ENCODE measurements at regions not wholly inside any gene's neighbourhood (a gene's known extent, or its start where the extent isn't known, plus 50 kb on each side); places are given as distances from the start of the nearest gene placed in this dataset.

GRCh38 chr1:193707271-193708021 lies 521.0 kb upstream of the B3GALT2 start:
- TF ChIP-seq POLR2A (IDR thresholded peaks at IDR 0.05) (no peak), POLR2AphosphoS5 (IDR thresholded peaks at IDR 0.05) (no peak), EP300 (IDR thresholded peaks at IDR 0.05) (no peak), CTCF (IDR thresholded peaks at IDR 0.05) (no peak)
- no peaks in the 10 kb centered on the region for H3K4me1 ChIP-seq
- no peak for DNase-seq (ENCODE audit: low spot score in 2 of 2)
- 68% methylated on average over 2 of the region's 2 CpGs for WGBS
- no peaks in the 10 kb centered on the region for H3K9me3 ChIP-seq
- H3K27ac ChIP-seq = no peak overlapping the region
- H3K27me3 ChIP-seq = no peaks in the 10 kb centered on the region
- H3K36me3 ChIP-seq = no peaks in the 10 kb centered on the region
- H3K4me3 ChIP-seq = no peak overlapping the region

- no peak for TF ChIP-seq EP300 (IDR thresholded peaks at IDR 0.05)
- no peak overlapping the region for H3K4me3 ChIP-seq
- no peaks in the 10 kb centered on the region for H3K4me1 ChIP-seq
- H3K27me3 ChIP-seq = no peaks in the 10 kb centered on the region
- DNase-seq (ENCODE audit: low spot score in 2 of 2) = no peak
- no peaks in the 10 kb centered on the region for H3K36me3 ChIP-seq
- no peaks in the 10 kb centered on the region for H3K9me3 ChIP-seq
- no peak overlapping the region for H3K27ac ChIP-seq
These were observed 520.4 kb upstream of the B3GALT2 start for GRCh38 chr1:193706766-193707165.

- DNase-seq (ENCODE audit: low spot score in 2 of 2) = no peak
- WGBS = 88% methylated on average over 5 of the region's 5 CpGs
- Histone ChIP-seq H3K27me3 (no peaks in the 10 kb centered on the region), H3K9me3 (no peaks in the 10 kb centered on the region), H3K4me3 (no peak overlapping the region), H3K4me1 (no peaks in the 10 kb centered on the region), H3K36me3 (no peaks in the 10 kb centered on the region), H3K27ac (no peak overlapping the region)
- no peak for TF ChIP-seq EP300 (IDR thresholded peaks at IDR 0.05)
- no peak for TF ChIP-seq POLR2AphosphoS5 (IDR thresholded peaks at IDR 0.05)
- TF ChIP-seq CTCF (IDR thresholded peaks at IDR 0.05) = no peak
- no peak for TF ChIP-seq POLR2A (IDR thresholded peaks at IDR 0.05)
These were observed 519.2 kb upstream of the B3GALT2 start for GRCh38 chr1:193705554-193705981.

GRCh38 chr1:193703655-193704054 lies 517.2 kb upstream of the B3GALT2 start:
- 72% methylated on average over 1 of the region's 1 CpG for WGBS
- Histone ChIP-seq H3K4me3 (no peak overlapping the region), H3K9me3 (no peaks in the 10 kb centered on the region), H3K27me3 (no peaks in the 10 kb centered on the region), H3K4me1 (no peaks in the 10 kb centered on the region), H3K36me3 (no peaks in the 10 kb centered on the region), H3K27ac (no peak overlapping the region)
- TF ChIP-seq POLR2AphosphoS5 (IDR thresholded peaks at IDR 0.05) (no peak), EP300 (IDR thresholded peaks at IDR 0.05) (no peak), POLR2A (IDR thresholded peaks at IDR 0.05) (no peak), CTCF (IDR thresholded peaks at IDR 0.05) (no peak)
- DNase-seq (ENCODE audit: low spot score in 2 of 2) = no peak

GRCh38 chr1:193703121-193703520 lies 516.7 kb upstream of the B3GALT2 start:
- H3K4me1 ChIP-seq = no peaks in the 10 kb centered on the region
- DNase-seq (ENCODE audit: low spot score in 2 of 2) = no peak

More at GRCh38 chr1:193703121-193703520, 516.7 kb upstream of the B3GALT2 start:
- no peaks in the 10 kb centered on the region for H3K9me3 ChIP-seq
- H3K27ac ChIP-seq = no peak overlapping the region
- H3K4me3 ChIP-seq = no peak overlapping the region
- no peaks in the 10 kb centered on the region for H3K36me3 ChIP-seq
- H3K27me3 ChIP-seq = no peaks in the 10 kb centered on the region
- TF ChIP-seq CTCF (IDR thresholded peaks at IDR 0.05) = no peak
- no peak for TF ChIP-seq POLR2A (IDR thresholded peaks at IDR 0.05)
- no peak for TF ChIP-seq POLR2AphosphoS5 (IDR thresholded peaks at IDR 0.05)
- TF ChIP-seq EP300 (IDR thresholded peaks at IDR 0.05) = no peak
